Lower lobe of right lung (tissue), 2 donors: ENCODE measurements at regions not wholly inside any gene's neighbourhood (a gene's known extent, or its start where the extent isn't known, plus 50 kb on each side); places are given as distances from the start of the nearest gene placed in this dataset.
"Not testable (repeated sequence)": the region's sequence is repeated elsewhere in the genome, so short reads cannot be mapped to it uniquely, and the experiment has no call there.

ENCODE experiments used
- ATAC-seq, 2 donors: fragments of 200-7000 bp; cut with Tn5 transposase; one replicate each; pipeline ENCODE4 v1.9.1; 2020 to 2022; ENCODE audit warnings: mild to moderate bottlenecking in 2 of 2, moderate library complexity in 2 of 2
- DNase-seq: peaks from one replicate; pipeline ENCODE4 v3.0.0-alpha.2; 2020
- H3K27ac ChIP-seq: fragments of 200-600 bp; one replicate; pipeline ENCODE4 v1.8.0; 2022
- H3K27me3 ChIP-seq: fragments of 200-600 bp; one replicate; pipeline ENCODE4 v1.8.0; 2022; ENCODE audit warnings: low read depth
- H3K36me3 ChIP-seq: fragments of 200-600 bp; one replicate; pipeline ENCODE4 v1.8.0; 2022; ENCODE audit warnings: mild to moderate bottlenecking
- H3K4me1 ChIP-seq: fragments of 200-600 bp; one replicate; pipeline ENCODE4 v1.8.0; 2022
- H3K4me3 ChIP-seq: fragments of 200-600 bp; one replicate; pipeline ENCODE4 v1.8.0; 2022; ENCODE audit warnings: mild to moderate bottlenecking
- H3K9me3 ChIP-seq: fragments of 200-600 bp; one replicate; pipeline ENCODE4 v1.8.0; 2022
- CTCF ChIP-seq: fragments of 200-600 bp; IDR thresholded peaks from one replicate; pipeline ENCODE4 v1.8.0; 2022; ENCODE audit warnings: antibody characterized with exemption, mild to moderate bottlenecking
- intact Hi-C: fragments of 100-400 bp; cut with DNase I; formaldehyde crosslinking; loops from one replicate; pipeline ENCODE4 v1.11.0; 2022
- donor health status: DM: no; HTN: yes; CAD: no; lungs with severe emphysema.

DNA sequence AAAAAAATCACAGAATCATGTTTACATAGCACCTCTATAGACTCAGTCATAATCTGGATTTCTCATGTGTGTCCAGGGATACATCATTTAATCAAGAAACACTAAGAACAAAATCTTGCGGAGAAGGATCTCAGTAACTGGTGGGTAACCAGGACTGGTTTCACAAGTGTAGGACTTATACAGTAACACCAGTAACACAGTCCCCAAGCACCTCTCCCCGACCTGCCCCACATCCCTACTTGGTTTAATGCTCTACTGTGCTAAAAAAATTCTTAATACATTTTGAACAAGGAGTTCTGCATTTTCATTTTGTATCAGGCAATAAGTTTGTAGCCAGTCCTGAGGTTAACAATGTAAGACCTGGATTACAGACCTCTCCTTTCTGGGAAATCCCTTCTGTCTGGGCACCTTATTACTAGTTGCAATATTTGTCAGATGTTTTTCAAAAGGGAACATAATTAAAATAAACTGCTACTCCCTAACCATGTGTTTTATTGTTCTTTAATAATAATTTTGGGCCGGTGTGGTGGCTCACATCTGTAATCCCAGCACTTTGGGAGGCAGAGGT is 57.6 kb upstream of the BBX start:
- DNase-seq (no peak), ATAC-seq (no peak)
- H3K9me3 ChIP-seq, result no peaks in the 10 kb centered on the region
- no peak overlapping the region for H3K4me3 ChIP-seq
- H3K36me3 ChIP-seq, result no peaks in the 10 kb centered on the region
- intact Hi-C loops, result no loop called here
- H3K4me1 ChIP-seq, result no peaks in the 10 kb centered on the region
- no peak for TF ChIP-seq CTCF
- H3K27ac ChIP-seq, result no peak overlapping the region
- no peaks in the 10 kb centered on the region for H3K27me3 ChIP-seq

GRCh38 chr3:107468782-107469181 is 54.0 kb upstream of the BBX start:
- Histone ChIP-seq H3K36me3 (no peaks in the 10 kb centered on the region), H3K9me3 (no peaks in the 10 kb centered on the region), H3K27me3 (no peaks in the 10 kb centered on the region), H3K4me3 (no peak overlapping the region), H3K4me1 (no peaks in the 10 kb centered on the region), H3K27ac (no peak overlapping the region)
- TF ChIP-seq CTCF, result no peak
- DNase-seq, result no peak
- ATAC-seq, result no peak
- intact Hi-C loops, result no loop called here

GRCh38 chr3:107470496-107470895 is 52.3 kb upstream of the BBX start:
- H3K4me3 ChIP-seq, H3K36me3 ChIP-seq, H3K27me3 ChIP-seq, H3K4me1 ChIP-seq, ATAC-seq, H3K27ac ChIP-seq, intact Hi-C loops, H3K9me3 ChIP-seq: not testable (repeated sequence)
- peak; percentile 61 for DNase-seq
